PC-9 (cell line): ENCODE measurements at regions not wholly inside any gene's neighbourhood (a gene's known extent, or its start where the extent isn't known, plus 50 kb on each side); places are given as distances from the start of the nearest gene placed in this dataset.

Experiments used
- BruUV-seq: library from RNA; stranded (reverse); fragments of 400-500 nt; replicated peaks from 2 replicates; lab custom pipeline; 2021; lab: Mats Ljungman, UMichigan
- CTCF ChIA-PET: fragments of 300-600 bp; sonication (Branson Sonifier 250); formaldehyde crosslinking; loops from one replicate; lab custom pipeline; 2022; ENCODE audit warnings: antibody characterized with exemption; lab: Charles Lee
- POLR2A ChIA-PET: fragments of 300-600 bp; sonication (Branson Sonifier 250); formaldehyde crosslinking; loops from one replicate; lab custom pipeline; 2022; ENCODE audit warnings: antibody characterized with exemption; ENCODE audit not compliant: unreplicated experiment; lab: Charles Lee
- DNase-seq, 2 experiments: peaks; one replicate each; pipeline versions ENCODE4 v3.0.0 to v3.0.0-alpha.2; 2015 to 2022; ENCODE audit warnings: mixed read lengths in 1 of 2
- H2AFZ ChIP-seq: fragments of 200-600 bp; sonication (generic); 2 replicates; pipeline ENCODE4 v1.8.1; 2017; ENCODE audit warnings: antibody characterized with exemption
- H3F3A ChIP-seq: fragments of 200-600 bp; sonication (generic); 2 replicates; pipeline ENCODE4 v1.8.1; 2017; ENCODE audit warnings: antibody characterized with exemption, mild to moderate bottlenecking, low read depth; ENCODE audit not compliant: insufficient read depth
- H3K27ac ChIP-seq: fragments of 200-600 bp; sonication (generic); 2 replicates; pipeline ENCODE4 v1.6.1; 2016; ENCODE audit warnings: mixed run types
- H3K27me3 ChIP-seq: fragments of 200-600 bp; sonication (generic); 2 replicates; pipeline ENCODE4 v1.6.1; 2016; ENCODE audit warnings: low read depth, mixed run types; ENCODE audit not compliant: insufficient read depth
- H3K36me3 ChIP-seq: fragments of 200-600 bp; sonication (generic); 2 replicates; pipeline ENCODE4 v1.6.1; 2016; ENCODE audit warnings: low read depth, mixed run types
- H3K4me1 ChIP-seq: fragments of 200-600 bp; sonication (generic); replicated peaks from 2 replicates; pipeline ENCODE4 v1.6.1; 2016; ENCODE audit warnings: mixed run types; ENCODE audit not compliant: insufficient read depth
- H3K4me2 ChIP-seq: fragments of 200-600 bp; sonication (generic); 2 replicates; pipeline ENCODE4 v1.6.1; 2017; ENCODE audit warnings: mixed run types
- H3K4me3 ChIP-seq: fragments of 200-600 bp; sonication (generic); 2 replicates; pipeline ENCODE4 v1.6.1; 2016; ENCODE audit warnings: mixed run types
- H3K79me2 ChIP-seq: fragments of 200-600 bp; sonication (generic); 2 replicates; pipeline ENCODE4 v1.6.1; 2017; ENCODE audit warnings: low read depth, mixed run types
- H3K9me2 ChIP-seq: fragments of 200-600 bp; sonication (generic); 2 replicates; pipeline ENCODE4 v1.8.1; 2017; ENCODE audit warnings: mild to moderate bottlenecking; ENCODE audit not compliant: insufficient read depth
- H3K9me3 ChIP-seq: fragments of 200-600 bp; sonication (generic); 2 replicates; pipeline ENCODE4 v1.8.1; 2016; ENCODE audit warnings: low read depth; ENCODE audit not compliant: insufficient read depth
- H4K20me1 ChIP-seq: fragments of 200-600 bp; sonication (generic); 2 replicates; pipeline ENCODE4 v1.8.1; 2017; ENCODE audit not compliant: insufficient read depth
- EZH2 ChIP-seq: fragments of 200-600 bp; sonication (generic); IDR thresholded peaks from 2 replicates; pipeline ENCODE4 v1.8.0; 2017; ENCODE audit warnings: antibody characterized with exemption, low read depth
- intact Hi-C: fragments of 100-400 bp; cut with micrococcal nuclease; formaldehyde crosslinking; loops from one replicate; pipeline ENCODE4 v1.10.0; 2022; ENCODE audit not compliant: unreplicated experiment
- TF ChIP-seq, protein P1 (sequence below): fragments of 200-600 bp; sonication (generic); conservative IDR thresholded peaks from 2 replicates; pipeline ENCODE4 v1.6.1; 2017; ENCODE audit warnings: mixed run types, antibody characterized with exemption, mild to moderate bottlenecking, moderate library complexity

DNA sequence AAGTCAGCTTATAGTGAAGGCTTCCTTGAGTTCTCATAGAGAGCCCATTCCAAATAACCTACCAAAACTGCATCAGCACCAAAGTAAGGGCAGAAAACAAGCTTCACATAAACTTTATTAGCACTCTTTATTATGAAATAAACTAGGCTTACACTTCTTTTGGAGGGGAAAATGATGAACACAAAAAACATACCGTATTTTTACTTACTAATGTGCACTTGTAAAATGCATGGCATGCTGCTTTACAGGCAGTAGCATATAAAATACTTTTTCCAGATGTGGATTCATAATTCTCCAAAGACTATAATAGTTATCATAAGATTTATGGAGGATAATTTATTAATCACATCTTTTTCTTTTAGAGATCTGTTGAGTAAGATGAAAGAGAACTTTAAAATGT, 133.9 kb downstream of the OSR1 start:
- H3K79me2 ChIP-seq = no peaks in the 10 kb centered on the region
- H3K27ac ChIP-seq = no peak overlapping the region
- H3K9me2 ChIP-seq = no peaks in the 10 kb centered on the region
- H2AFZ ChIP-seq = no peak overlapping the region
- no peak for DNase-seq
- CTCF ChIA-PET = interaction anchor here (1.1 kb wide), 1 partner anchor 12 kb away, joined by 3 read pairs; no protein-coding TSS in a partner anchor
- POLR2A ChIA-PET = no interaction called here
- no peaks in the 10 kb centered on the region for H3F3A ChIP-seq
- TF ChIP-seq, protein P1, sequence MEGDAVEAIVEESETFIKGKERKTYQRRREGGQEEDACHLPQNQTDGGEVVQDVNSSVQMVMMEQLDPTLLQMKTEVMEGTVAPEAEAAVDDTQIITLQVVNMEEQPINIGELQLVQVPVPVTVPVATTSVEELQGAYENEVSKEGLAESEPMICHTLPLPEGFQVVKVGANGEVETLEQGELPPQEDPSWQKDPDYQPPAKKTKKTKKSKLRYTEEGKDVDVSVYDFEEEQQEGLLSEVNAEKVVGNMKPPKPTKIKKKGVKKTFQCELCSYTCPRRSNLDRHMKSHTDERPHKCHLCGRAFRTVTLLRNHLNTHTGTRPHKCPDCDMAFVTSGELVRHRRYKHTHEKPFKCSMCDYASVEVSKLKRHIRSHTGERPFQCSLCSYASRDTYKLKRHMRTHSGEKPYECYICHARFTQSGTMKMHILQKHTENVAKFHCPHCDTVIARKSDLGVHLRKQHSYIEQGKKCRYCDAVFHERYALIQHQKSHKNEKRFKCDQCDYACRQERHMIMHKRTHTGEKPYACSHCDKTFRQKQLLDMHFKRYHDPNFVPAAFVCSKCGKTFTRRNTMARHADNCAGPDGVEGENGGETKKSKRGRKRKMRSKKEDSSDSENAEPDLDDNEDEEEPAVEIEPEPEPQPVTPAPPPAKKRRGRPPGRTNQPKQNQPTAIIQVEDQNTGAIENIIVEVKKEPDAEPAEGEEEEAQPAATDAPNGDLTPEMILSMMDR = no peak
- TF ChIP-seq EZH2 = no peak
- intact Hi-C loops = no loop called here
- H3K4me1 ChIP-seq = peaks cover 5% of the 10 kb centered on the region
- H3K9me3 ChIP-seq = no peaks in the 10 kb centered on the region
- H3K27me3 ChIP-seq = no peaks in the 10 kb centered on the region
- no peaks in the 10 kb centered on the region for H4K20me1 ChIP-seq
- H3K36me3 ChIP-seq = no peaks in the 10 kb centered on the region
- no peak overlapping the region for H3K4me2 ChIP-seq
- no peak overlapping the region for H3K4me3 ChIP-seq
- BruUV-seq = no TSS peak

DNA sequence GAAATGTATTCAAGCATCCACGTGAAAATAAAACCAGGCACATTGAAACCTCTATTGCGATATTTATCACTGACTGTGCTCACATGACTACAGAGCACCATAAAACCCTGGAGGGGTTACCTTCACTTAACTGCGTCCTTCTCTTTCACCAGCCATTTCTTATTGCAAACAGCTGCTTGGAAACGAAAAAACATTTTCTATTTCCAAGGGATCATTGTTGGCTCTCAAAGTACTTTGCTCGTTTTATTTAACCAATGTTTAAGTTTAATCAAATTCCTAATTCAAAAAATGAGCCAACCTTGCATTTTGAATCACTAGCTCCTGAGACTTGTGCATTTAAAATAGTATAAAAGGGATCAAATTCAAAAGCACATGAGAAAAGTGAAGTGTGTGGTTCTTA, 134.4 kb downstream of the OSR1 start:
- Histone ChIP-seq H3K4me3 (no peak overlapping the region), H2AFZ (no peak overlapping the region), H3K27ac (no peak overlapping the region), H3K79me2 (no peaks in the 10 kb centered on the region), H3K4me2 (no peak overlapping the region), H3K4me1 (peaks cover 10% of the 10 kb centered on the region), H3F3A (no peaks in the 10 kb centered on the region), H3K9me3 (no peaks in the 10 kb centered on the region), H3K9me2 (no peaks in the 10 kb centered on the region), H3K36me3 (no peaks in the 10 kb centered on the region), H4K20me1 (no peaks in the 10 kb centered on the region), H3K27me3 (no peaks in the 10 kb centered on the region)
- DNase-seq = no peak
- ChIA-PET CTCF (no interaction called here), POLR2A (no interaction called here)
- TF ChIP-seq, protein P1 = no peak
- no peak for TF ChIP-seq EZH2
- no TSS peak for BruUV-seq
- intact Hi-C loops = no loop called here

DNA sequence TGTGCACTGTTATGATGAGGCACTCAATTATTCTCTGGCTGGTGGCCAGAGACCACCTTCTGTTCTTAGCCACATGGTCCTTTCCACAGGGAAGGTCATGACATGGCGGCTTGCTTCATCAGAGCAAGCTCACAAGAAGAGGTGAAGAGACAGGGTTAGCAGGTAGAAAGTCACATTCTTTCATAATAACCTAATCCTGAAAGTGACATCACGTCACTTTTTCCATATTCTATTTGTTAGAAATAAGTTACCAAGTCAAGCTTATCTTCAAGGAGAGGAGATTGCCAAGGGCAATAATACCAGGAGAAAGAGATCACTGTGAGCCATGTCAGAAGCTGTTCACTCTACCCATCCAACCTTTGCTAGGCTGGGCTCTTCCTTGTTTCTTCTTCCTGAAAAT, 139.4 kb downstream of the OSR1 start:
- peak overlapping the region; percentile 19; the same call in 1 of the 2 replicates for H3K27ac ChIP-seq
- BruUV-seq = no TSS peak
- no peaks in the 10 kb centered on the region for H3K27me3 ChIP-seq
- DNase-seq = peak; percentile 2 to 72
- H3K79me2 ChIP-seq = no peaks in the 10 kb centered on the region
- intact Hi-C loops = no loop called here
- H3K9me3 ChIP-seq = no peaks in the 10 kb centered on the region
- H3K9me2 ChIP-seq = no peaks in the 10 kb centered on the region
- H2AFZ ChIP-seq = no peak overlapping the region
- H3F3A ChIP-seq = no peaks in the 10 kb centered on the region
- H4K20me1 ChIP-seq = no peaks in the 10 kb centered on the region
- ChIA-PET CTCF (no interaction called here), POLR2A (interaction anchor here (0.6 kb wide), 1 partner anchor 55 kb away, joined by 4 read pairs; no protein-coding TSS in a partner anchor)
- TF ChIP-seq EZH2 = no peak
- TF ChIP-seq, protein P1 = no peak
- no peaks in the 10 kb centered on the region for H3K36me3 ChIP-seq
- peaks cover 14% of the 10 kb centered on the region for H3K4me1 ChIP-seq
- H3K4me3 ChIP-seq = no peak overlapping the region
- no peak overlapping the region for H3K4me2 ChIP-seq
